ENCODE measurements at regions not wholly inside any gene's neighbourhood (a gene's known extent, or its start where the extent isn't known, plus 50 kb on each side); places are given as distances from the start of the nearest gene placed in this dataset.

- no peak for DNase-seq (ENCODE audit: low spot score)
- no peak for TF ChIP-seq CTCF (IDR thresholded peaks at IDR 0.05)
- Histone ChIP-seq H3K4me3 (no peak overlapping the region), H3K27ac (no peak overlapping the region)
Observed at GRCh38 chr9:108273988-108274387, 581.8 kb downstream of the ACTL7B start.

- peak overlapping the region in 1 of 2 donors; percentile 15 for H3K27ac ChIP-seq
- DNase-seq (ENCODE audit: low spot score) = no peak
- H3K4me3 ChIP-seq = peak overlapping the region; percentile 22
- no peak for TF ChIP-seq CTCF (IDR thresholded peaks at IDR 0.05)
Observed at GRCh38 chr9:108272349-108272899, 583.4 kb downstream of the ACTL7B start.

- DNase-seq (ENCODE audit: low spot score) = no peak
- TF ChIP-seq CTCF (IDR thresholded peaks at IDR 0.05) = no peak
- Histone ChIP-seq H3K4me3 (peak overlapping the region; percentile 22), H3K27ac (no peak overlapping the region)
Observed at GRCh38 chr9:108271646-108272348, 584.0 kb downstream of the ACTL7B start.

- Histone ChIP-seq H3K4me3 (no peak overlapping the region), H3K27ac (no peak overlapping the region)
- no peak for DNase-seq (ENCODE audit: low spot score)
- TF ChIP-seq CTCF (IDR thresholded peaks at IDR 0.05) = no peak
Observed at GRCh38 chr9:108271236-108271635, 584.5 kb downstream of the ACTL7B start.

- no peak for DNase-seq (ENCODE audit: low spot score)
- H3K27ac ChIP-seq = no peak overlapping the region
Observed at GRCh38 chr9:108270561-108270960, 585.2 kb downstream of the ACTL7B start.

GRCh38 chr9:108270051-108270450, 585.7 kb downstream of the ACTL7B start:
- TF ChIP-seq CTCF (IDR thresholded peaks at IDR 0.05) = no peak

More at GRCh38 chr9:108270561-108270960, 585.2 kb downstream of the ACTL7B start:
- H3K4me3 ChIP-seq = no peak overlapping the region
- no peak for TF ChIP-seq CTCF (IDR thresholded peaks at IDR 0.05)

GRCh38 chr9:108269371-108269770, 586.4 kb downstream of the ACTL7B start:
- TF ChIP-seq CTCF (IDR thresholded peaks at IDR 0.05) = no peak
- no peak for DNase-seq (ENCODE audit: low spot score)
- Histone ChIP-seq H3K4me3 (no peak overlapping the region), H3K27ac (no peak overlapping the region)

More at GRCh38 chr9:108270051-108270450, 585.7 kb downstream of the ACTL7B start:
- no peak overlapping the region for H3K4me3 ChIP-seq
- no peak for DNase-seq (ENCODE audit: low spot score)
- no peak overlapping the region for H3K27ac ChIP-seq
